ENCODE measurements at regions not wholly inside any gene's neighbourhood (a gene's known extent, or its start where the extent isn't known, plus 50 kb on each side); places are given as distances from the start of the nearest gene placed in this dataset.

- Mint-ChIP-seq H3K9me3 (ENCODE audit: unreplicated experiment) (peaks cover 1% of the 10 kb centered on the region), H3K27ac (ENCODE audit: unreplicated experiment) (no peak overlapping the region), H3K4me3 (ENCODE audit: unreplicated experiment) (no peak overlapping the region), H3K27me3 (ENCODE audit: unreplicated experiment) (peaks cover 2% of the 10 kb centered on the region), H3K36me3 (ENCODE audit: unreplicated experiment) (peaks cover 9% of the 10 kb centered on the region), H3K4me1 (ENCODE audit: low read depth, unreplicated experiment) (no peaks in the 10 kb centered on the region)
- TF ChIP-seq CTCF (IDR thresholded peaks at IDR 0.05; ENCODE audit: partially characterized antibody, unreplicated experiment): no peak
- no peak for DNase-seq
Measured at GRCh38 chr20:60233018-60233630, 274.9 kb downstream of the CDH26 start.

DNA sequence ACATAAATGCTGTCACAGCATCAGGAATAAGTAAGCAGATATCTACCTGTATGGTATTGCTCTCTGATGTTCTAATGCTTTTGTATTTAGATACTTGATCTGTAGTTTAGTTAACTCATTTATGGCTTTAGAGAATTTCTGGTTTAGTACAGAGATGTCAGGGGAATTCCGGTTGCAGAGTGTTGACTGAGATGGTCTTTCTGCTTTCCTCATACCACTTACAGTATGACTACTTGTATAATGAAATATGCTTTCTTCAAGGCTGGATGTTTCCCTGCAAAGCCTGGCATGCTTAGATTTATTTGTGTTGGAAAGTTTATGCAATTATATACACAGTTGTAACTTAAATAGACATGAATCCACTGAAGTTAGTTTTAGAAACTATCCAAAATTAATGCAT, 278.4 kb downstream of the CDH26 start:
- Mint-ChIP-seq H3K4me1 (ENCODE audit: low read depth, unreplicated experiment) (no peaks in the 10 kb centered on the region), H3K9me3 (ENCODE audit: unreplicated experiment) (no peaks in the 10 kb centered on the region), H3K4me3 (ENCODE audit: unreplicated experiment) (no peak overlapping the region), H3K27me3 (ENCODE audit: unreplicated experiment) (peaks cover 3% of the 10 kb centered on the region), H3K36me3 (ENCODE audit: unreplicated experiment) (no peaks in the 10 kb centered on the region), H3K27ac (ENCODE audit: unreplicated experiment) (no peak overlapping the region)
- no peak for TF ChIP-seq CTCF (IDR thresholded peaks at IDR 0.05; ENCODE audit: partially characterized antibody, unreplicated experiment)
- no peak for DNase-seq

- Mint-ChIP-seq H3K27ac (ENCODE audit: unreplicated experiment) (no peak overlapping the region), H3K36me3 (ENCODE audit: unreplicated experiment) (no peaks in the 10 kb centered on the region), H3K9me3 (ENCODE audit: unreplicated experiment) (no peaks in the 10 kb centered on the region), H3K27me3 (ENCODE audit: unreplicated experiment) (peaks cover 3% of the 10 kb centered on the region), H3K4me1 (ENCODE audit: low read depth, unreplicated experiment) (no peaks in the 10 kb centered on the region), H3K4me3 (ENCODE audit: unreplicated experiment) (no peak overlapping the region)
- no peak for TF ChIP-seq CTCF (IDR thresholded peaks at IDR 0.05; ENCODE audit: partially characterized antibody, unreplicated experiment)
- no peak for DNase-seq
Measured at GRCh38 chr20:60237981-60238380, 279.8 kb downstream of the CDH26 start.

GRCh38 chr20:60238992-60239660, 280.9 kb downstream of the CDH26 start:
- peaks cover 1% of the 10 kb centered on the region for H3K27me3 Mint-ChIP-seq (ENCODE audit: unreplicated experiment)
- H3K36me3 Mint-ChIP-seq (ENCODE audit: unreplicated experiment): no peaks in the 10 kb centered on the region
- H3K27ac Mint-ChIP-seq (ENCODE audit: unreplicated experiment): no peak overlapping the region
- H3K9me3 Mint-ChIP-seq (ENCODE audit: unreplicated experiment): no peaks in the 10 kb centered on the region
- H3K4me1 Mint-ChIP-seq (ENCODE audit: low read depth, unreplicated experiment): no peaks in the 10 kb centered on the region
- no peak for DNase-seq
- no peak for TF ChIP-seq CTCF (IDR thresholded peaks at IDR 0.05; ENCODE audit: partially characterized antibody, unreplicated experiment)
- H3K4me3 Mint-ChIP-seq (ENCODE audit: unreplicated experiment): no peak overlapping the region

- no peak overlapping the region for H3K4me3 Mint-ChIP-seq (ENCODE audit: unreplicated experiment)
- no peak for DNase-seq
- H3K4me1 Mint-ChIP-seq (ENCODE audit: low read depth, unreplicated experiment): no peaks in the 10 kb centered on the region
- no peak overlapping the region for H3K27ac Mint-ChIP-seq (ENCODE audit: unreplicated experiment)
- no peaks in the 10 kb centered on the region for H3K36me3 Mint-ChIP-seq (ENCODE audit: unreplicated experiment)
- H3K9me3 Mint-ChIP-seq (ENCODE audit: unreplicated experiment): no peaks in the 10 kb centered on the region
- no peak for TF ChIP-seq CTCF (IDR thresholded peaks at IDR 0.05; ENCODE audit: partially characterized antibody, unreplicated experiment)
- peaks cover 1% of the 10 kb centered on the region for H3K27me3 Mint-ChIP-seq (ENCODE audit: unreplicated experiment)
Measured at GRCh38 chr20:60239956-60240355, 281.7 kb downstream of the CDH26 start.
